IMR-90 (cell line): ENCODE measurements at regions not wholly inside any gene's neighbourhood (a gene's known extent, or its start where the extent isn't known, plus 50 kb on each side); places are given as distances from the start of the nearest gene placed in this dataset.

ENCODE experiments used
- ATAC-seq: fragments of 200-7000 bp; cut with Tn5 transposase; 2 replicates; pipeline ENCODE4 v1.9.1; 2020; ENCODE audit warnings: low read depth, mild to moderate bottlenecking, moderate library complexity
- BruUV-seq: library from RNA; stranded (reverse); fragments of 400-500 nt; replicated peaks from 2 replicates; lab custom pipeline; 2021; lab: Mats Ljungman, UMichigan
- CTCF ChIA-PET: fragments of 300-600 bp; formaldehyde crosslinking; extraction: SDS; loops from one replicate; lab custom pipeline; 2021; ENCODE audit warnings: antibody characterized with exemption; lab: Yijun Ruan, JAX
- POLR2A ChIA-PET: fragments of 300-600 bp; sonication (Branson Sonifier 250); formaldehyde crosslinking; loops from one replicate; lab custom pipeline; 2022; ENCODE audit warnings: antibody characterized with exemption; ENCODE audit not compliant: unreplicated experiment; lab: Charles Lee
- DNase-seq: peaks from one replicate; pipeline ENCODE4 v3.0.0; 2013
- H2AFZ ChIP-seq: replicated peaks from 2 replicates; pipeline ENCODE3; 2013; ENCODE audit warnings: low read length, mild to moderate bottlenecking; ENCODE audit not compliant: poor library complexity
- H2AK5ac ChIP-seq: 2 replicates; pipeline ENCODE4 v1.6.1; 2013; ENCODE audit warnings: low read depth, low read length, inconsistent platforms
- H2AK9ac ChIP-seq: replicated peaks from 2 replicates; pipeline ENCODE3; 2013; ENCODE audit warnings: mild to moderate bottlenecking, low read depth, low read length, moderate library complexity; ENCODE audit not compliant: poor library complexity
- H2BK120ac ChIP-seq: 2 replicates; pipeline ENCODE4 v1.6.1; 2013; ENCODE audit warnings: low read depth, low read length, inconsistent platforms
- H2BK15ac ChIP-seq: 3 replicates; pipeline ENCODE4 v1.6.1; 2013; ENCODE audit warnings: low read depth, low read length, inconsistent platforms
- H2BK20ac ChIP-seq: 2 replicates; pipeline ENCODE4 v1.6.1; 2013; ENCODE audit warnings: low read depth, mild to moderate bottlenecking, inconsistent platforms, low read length, moderate library complexity
- H2BK5ac ChIP-seq: 2 replicates; pipeline ENCODE4 v1.6.1; 2013; ENCODE audit warnings: mild to moderate bottlenecking, low read depth, low read length, inconsistent platforms; ENCODE audit not compliant: poor library complexity, severe bottlenecking
- H3K14ac ChIP-seq: replicated peaks from 2 replicates; pipeline ENCODE4 v1.6.1; 2013; ENCODE audit warnings: low read depth, low read length, inconsistent platforms
- H3K18ac ChIP-seq: 2 replicates; pipeline ENCODE4 v1.6.1; 2013; ENCODE audit warnings: low read depth, low read length, control low read depth
- H3K23ac ChIP-seq: 2 replicates; pipeline ENCODE4 v1.6.1; 2013; ENCODE audit warnings: low read depth, low read length, inconsistent platforms
- H3K27ac ChIP-seq: 2 replicates; pipeline ENCODE4 v1.5.1; 2013; ENCODE audit warnings: mild to moderate bottlenecking, control low read depth, low read length; ENCODE audit not compliant: insufficient read depth
- H3K27me3 ChIP-seq: 2 replicates; pipeline ENCODE4 v1.6.1; 2013; ENCODE audit warnings: low read length; ENCODE audit not compliant: control insufficient read depth, insufficient read depth
- H3K36me3 ChIP-seq: 2 replicates; pipeline ENCODE4 v1.6.1; 2013; ENCODE audit warnings: low read length, mixed read lengths; ENCODE audit not compliant: control insufficient read depth, insufficient read depth
- H3K4ac ChIP-seq: 2 replicates; pipeline ENCODE4 v1.6.1; 2013; ENCODE audit warnings: low read depth, low read length, inconsistent platforms
- H3K4me1 ChIP-seq: 2 replicates; pipeline ENCODE4 v1.6.1; 2013; ENCODE audit warnings: low read length, mixed read lengths; ENCODE audit not compliant: control insufficient read depth, insufficient read depth
- H3K4me2 ChIP-seq: 2 replicates; pipeline ENCODE4 v1.6.1; 2013; ENCODE audit warnings: low read depth, mild to moderate bottlenecking, control low read depth, low read length, moderate library complexity
- H3K4me3 ChIP-seq: 2 replicates; pipeline ENCODE4 v1.5.1; 2013; ENCODE audit warnings: low read depth, mild to moderate bottlenecking, control low read depth, low read length, moderate library complexity; ENCODE audit not compliant: insufficient read depth
- H3K56ac ChIP-seq: 2 replicates; pipeline ENCODE4 v1.6.1; 2013; ENCODE audit warnings: low read length, inconsistent platforms; ENCODE audit not compliant: insufficient read depth; ENCODE audit errors: extremely low read depth
- H3K79me1 ChIP-seq, 2 experiments: 2 replicates each; pipeline ENCODE4 v1.6.1; 2013; ENCODE audit warnings: low read length in 2 of 2, inconsistent platforms in 1 of 2, low read depth in 1 of 2
- H3K9ac ChIP-seq: 2 replicates; pipeline ENCODE4 v1.6.1; 2013; ENCODE audit warnings: low read depth, low read length, control low read depth
- H3K9me1 ChIP-seq: 2 replicates; pipeline ENCODE4 v1.6.1; 2013; ENCODE audit warnings: low read length, inconsistent platforms; ENCODE audit not compliant: insufficient read depth
- H3K9me3 ChIP-seq: 2 replicates; pipeline ENCODE4 v1.6.1; 2013; ENCODE audit warnings: low read length; ENCODE audit not compliant: control insufficient read depth, insufficient read depth
- H4K20me1 ChIP-seq: 2 replicates; pipeline ENCODE4 v1.6.1; 2013; ENCODE audit warnings: low read length, inconsistent platforms; ENCODE audit not compliant: insufficient read depth
- H4K5ac ChIP-seq: 2 replicates; pipeline ENCODE4 v1.6.1; 2013; ENCODE audit warnings: mild to moderate bottlenecking, low read depth, low read length, control low read depth
- H4K8ac ChIP-seq, 2 experiments: 2 replicates each; pipeline ENCODE4 v1.6.1; 2013; ENCODE audit warnings: low read depth in 2 of 2, low read length in 2 of 2, control low read depth in 1 of 2, inconsistent platforms in 1 of 2
- H4K91ac ChIP-seq: 2 replicates; pipeline ENCODE4 v1.6.1; 2013; ENCODE audit warnings: low read depth, low read length, inconsistent platforms; ENCODE audit not compliant: insufficient read depth
- MXI1 ChIP-seq: IDR thresholded peaks from 2 replicates; pipeline ENCODE4 v1.6.1; 2012; ENCODE audit warnings: low read depth, mild to moderate bottlenecking, low read length, moderate library complexity, borderline replicate concordance
- NFE2L2 ChIP-seq: fragments of 150-350 bp; IDR thresholded peaks from 2 replicates; pipeline ENCODE4 v1.6.1; 2016; ENCODE audit warnings: low read depth, mild to moderate bottlenecking, low read length
- WGBS, 2 experiments: methylation state at CpG; one replicate each; pipeline versions ENCODE4 v1.1.5 to v1.1.7; 2013; ENCODE audit warnings: missing lambda C conversion rate in 2 of 2; ENCODE audit not compliant: insufficient read length in 1 of 2; ENCODE audit errors: extremely low coverage in 2 of 2; 5-methylcytosine and 5-hydroxymethylcytosine counted together
- dilution Hi-C: fragments of 300-500 bp; cut with HindIII; formaldehyde crosslinking; loops from one replicate; pipeline ENCODE4 v1.14.3; 2018; ENCODE audit warnings: low sequenced_read_pairs; ENCODE audit not compliant: unreplicated experiment
- in situ Hi-C: fragments of 300-500 bp; cut with MboI; formaldehyde crosslinking; loops from 3 replicates; pipeline ENCODE4 v1.14.3; 2019; ENCODE audit warnings: low sequenced_read_pairs, inconsistent platforms, mixed read lengths
- intact Hi-C: fragments of 100-400 bp; cut with micrococcal nuclease; formaldehyde crosslinking; loops from 2 replicates; pipeline ENCODE4 v1.10.0; 2022

DNA sequence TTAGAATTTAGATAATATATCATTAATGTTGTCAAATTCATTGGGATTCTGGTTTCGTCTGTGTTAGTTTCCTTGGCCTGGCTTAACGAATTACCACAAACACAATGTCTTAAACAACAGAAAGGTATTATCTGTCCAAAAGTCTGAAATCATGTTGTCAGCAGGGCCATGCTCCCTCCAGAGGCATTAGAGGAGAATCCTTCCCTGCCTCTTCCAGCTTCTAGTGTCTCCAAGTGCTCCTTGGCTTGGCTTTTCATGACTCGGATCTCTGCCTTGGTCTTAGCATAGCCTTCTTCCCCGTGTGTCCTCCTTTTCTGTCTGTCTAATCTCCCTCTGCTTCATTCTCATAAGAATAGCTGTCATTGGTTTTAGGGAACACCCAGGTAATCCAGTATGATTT is 482.5 kb downstream of the SEMA3D start:
- Histone ChIP-seq H3K4me3 (no peak overlapping the region), H4K91ac (peak overlapping the region; percentile 45), H3K23ac (no peak overlapping the region), H2BK15ac (peak overlapping the region; percentile 63; the same call in 2 of the 3 replicates), H3K4me2 (no peak overlapping the region), H3K27ac (no peak overlapping the region), H3K36me3 (no peaks in the 10 kb centered on the region), H3K18ac (no peak overlapping the region), H3K79me1 (no peaks in the 10 kb centered on the region), H2BK20ac (peak overlapping the region; percentile 62), H3K4me1 (0 out of 2 replicates have a peak, but pooled peaks cover 2% of the 10 kb centered on the region), H3K27me3 (no peaks in the 10 kb centered on the region), H4K5ac (no peak overlapping the region), H2AK9ac (peak overlapping the region; percentile 70), H3K4ac (0 out of 2 replicates have a peak overlapping the region, but pooled peaks have one; percentile 37), H3K56ac (peak overlapping the region; percentile 1; the same call in 1 of the 2 replicates), H3K9ac (no peak overlapping the region), H2AFZ (peak overlapping the region; percentile 32), H3K9me3 (no peaks in the 10 kb centered on the region; the same call in 1 of the 2 replicates), H2BK120ac (no peak overlapping the region), H2BK5ac (no peak overlapping the region), H3K9me1 (no peaks in the 10 kb centered on the region; the same call in none of the 2 replicates), H4K8ac (peak overlapping the region in 1 of 2 experiments; percentile 40; a peak in 1 of 4 replicates), H3K14ac (0 out of 2 replicates have a peak overlapping the region, but pooled peaks have one; percentile 61), H4K20me1 (no peaks in the 10 kb centered on the region), H2AK5ac (peak overlapping the region; percentile 43)
- intact Hi-C loops: no loop called here
- CTCF ChIA-PET: no interaction called here
- in situ Hi-C loops: no loop called here
- DNase-seq (no peak), ATAC-seq (no peak)
- no TSS peak for BruUV-seq
- TF ChIP-seq NFE2L2 (no peak), MXI1 (no peak)
- POLR2A ChIA-PET: no interaction called here
- WGBS, 2 experiments: no CpG with 5 or more reads among the region's 4 CpGs
- dilution Hi-C loops: no loop called here
